ENCODE measurements at regions not wholly inside any gene's neighbourhood (a gene's known extent, or its start where the extent isn't known, plus 50 kb on each side); places are given as distances from the start of the nearest gene placed in this dataset.
"Not testable (repeated sequence)": the region's sequence is repeated elsewhere in the genome, so short reads cannot be mapped to it uniquely, and the experiment has no call there.

DNA sequence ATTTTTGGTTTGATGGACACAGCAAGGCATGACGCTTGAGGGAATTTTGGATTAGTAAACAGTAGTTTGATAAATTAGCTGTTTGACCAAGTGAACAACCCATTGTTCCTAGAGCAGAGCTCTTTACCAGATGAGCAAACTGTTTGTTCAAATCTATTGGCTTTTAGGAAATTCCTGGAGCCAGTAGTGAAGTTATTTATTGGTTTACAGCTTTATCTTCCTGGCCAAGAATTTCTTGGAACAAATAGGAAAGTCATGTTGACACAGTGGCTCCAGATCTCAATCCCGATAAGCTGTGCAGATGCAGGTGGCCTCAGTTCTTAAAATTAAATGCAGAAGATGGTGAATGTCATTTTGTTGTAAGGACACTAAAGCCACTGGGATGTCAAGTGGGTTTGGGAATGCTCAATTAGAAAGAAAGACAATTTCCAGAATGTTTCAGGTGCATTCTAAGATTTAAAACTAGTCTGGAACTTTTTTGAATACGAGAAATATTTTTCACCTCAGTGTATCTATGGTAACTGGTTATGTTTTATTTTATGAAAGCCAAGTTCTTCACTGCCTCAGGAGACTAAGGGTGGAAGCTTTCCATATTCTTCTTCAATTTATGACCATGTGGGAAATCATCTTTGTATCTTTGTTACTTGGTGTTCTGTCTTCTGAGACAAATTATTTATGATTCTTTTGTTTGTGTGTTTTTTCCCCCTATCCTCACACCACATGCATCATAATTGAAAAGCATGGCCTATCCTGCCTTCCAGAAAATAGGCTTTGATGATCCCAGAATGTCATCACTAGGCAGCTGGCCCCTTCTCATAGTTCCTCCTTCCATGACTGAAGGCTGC, 554.5 kb downstream of the STIM2 start:
- H3K27ac Mint-ChIP-seq: no peak overlapping the region
- no peak overlapping the region for H3K4me3 Mint-ChIP-seq
- H3K4me1 Mint-ChIP-seq (ENCODE audit: low read depth): no peaks in the 10 kb centered on the region
- CTCF ChIA-PET: no interaction called here
- no peaks in the 10 kb centered on the region for H3K27me3 Mint-ChIP-seq (ENCODE audit: low read depth)
- H3K36me3 Mint-ChIP-seq (ENCODE audit: low read depth): no peaks in the 10 kb centered on the region
- H3K9me3 Mint-ChIP-seq (ENCODE audit: insufficient read depth): no peaks in the 10 kb centered on the region
- DNase-seq (no peak), ATAC-seq (no peak)
- POLR2A ChIA-PET: no interaction called here

DNA sequence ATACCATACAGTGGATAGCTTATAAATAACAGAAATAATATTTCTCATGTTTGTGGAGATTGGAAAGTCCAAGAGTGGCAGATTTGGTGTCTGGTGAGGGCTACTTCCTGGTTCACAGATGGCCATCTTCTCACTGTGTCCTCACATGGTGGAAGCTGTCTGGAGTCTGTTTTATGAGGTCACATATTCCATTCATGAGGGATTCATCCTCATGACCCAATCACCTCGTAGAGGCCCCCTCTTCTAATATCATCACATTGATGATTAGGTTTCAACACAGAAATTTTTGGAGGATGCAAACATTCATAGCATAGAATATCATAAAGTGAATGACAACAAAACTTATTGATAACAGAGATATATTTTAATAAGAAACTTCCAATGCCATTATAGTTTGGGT, 568.0 kb downstream of the STIM2 start:
- Mint-ChIP-seq H3K4me3 (no peak overlapping the region), H3K4me1 (ENCODE audit: low read depth) (no peaks in the 10 kb centered on the region), H3K36me3 (ENCODE audit: low read depth) (no peaks in the 10 kb centered on the region), H3K27me3 (ENCODE audit: low read depth) (no peaks in the 10 kb centered on the region), H3K9me3 (ENCODE audit: insufficient read depth) (peaks cover 5% of the 10 kb centered on the region), H3K27ac (no peak overlapping the region)
- no peak for DNase-seq
- ATAC-seq: no peak
- ChIA-PET CTCF (no interaction called here), POLR2A (no interaction called here)

DNA sequence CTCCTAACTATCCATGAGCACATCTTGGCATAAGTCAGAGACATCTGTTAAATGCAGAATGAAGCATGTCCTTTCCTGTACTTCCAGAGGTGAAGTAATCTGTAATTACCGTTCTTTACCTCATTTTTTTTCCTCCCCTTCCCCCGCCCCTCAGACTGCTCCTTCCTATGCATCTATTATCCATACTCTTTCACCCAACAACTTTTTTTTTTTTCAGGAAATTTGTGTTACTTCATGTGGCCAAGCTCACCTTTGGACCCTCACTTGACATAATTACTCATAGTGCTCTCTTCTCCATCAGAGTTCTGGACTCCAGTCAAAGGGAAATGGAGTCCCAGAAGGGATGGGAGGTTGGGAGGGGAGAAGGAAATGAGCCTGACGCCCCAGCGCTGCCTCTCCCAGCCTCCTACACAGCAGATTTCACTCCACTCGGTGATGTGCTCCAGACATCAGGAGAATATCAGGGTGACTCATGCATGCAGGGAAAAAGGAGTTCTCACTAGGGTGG, 568.8 kb downstream of the STIM2 start:
- H3K36me3 Mint-ChIP-seq (ENCODE audit: low read depth): no peaks in the 10 kb centered on the region
- CTCF ChIA-PET: no interaction called here

DNA sequence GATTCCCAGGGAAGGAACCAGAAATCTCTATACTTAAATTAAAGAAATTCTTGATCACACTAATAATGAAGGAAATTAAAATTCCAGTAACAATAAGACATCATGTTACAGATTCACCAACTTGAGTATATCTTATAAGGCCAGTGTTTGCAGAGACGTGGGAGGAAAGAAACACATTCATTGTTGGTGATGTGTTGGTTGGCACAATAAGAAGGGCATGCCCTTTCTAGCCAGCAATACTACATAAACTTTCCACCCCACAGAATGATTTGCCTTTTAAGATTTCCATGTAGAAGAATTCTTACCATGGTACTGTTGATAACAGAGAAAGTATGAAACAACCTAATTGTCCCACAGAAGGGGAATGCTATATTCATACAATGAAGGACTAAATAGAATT, 581.5 kb downstream of the STIM2 start:
- no peaks in the 10 kb centered on the region for H3K4me1 Mint-ChIP-seq (ENCODE audit: low read depth)
- ATAC-seq (no peak), DNase-seq (no peak)
- H3K27ac Mint-ChIP-seq: no peak overlapping the region
- POLR2A ChIA-PET: no interaction called here
- H3K36me3 Mint-ChIP-seq (ENCODE audit: low read depth): no peaks in the 10 kb centered on the region
- no peak overlapping the region for H3K4me3 Mint-ChIP-seq
- H3K27me3 Mint-ChIP-seq (ENCODE audit: low read depth): no peaks in the 10 kb centered on the region
- CTCF ChIA-PET: no interaction called here
- H3K9me3 Mint-ChIP-seq (ENCODE audit: insufficient read depth): no peaks in the 10 kb centered on the region

More for the DNA sequence above, 568.8 kb downstream of the STIM2 start:
- Mint-ChIP-seq H3K27ac (no peak overlapping the region), H3K9me3 (ENCODE audit: insufficient read depth) (peaks cover 5% of the 10 kb centered on the region), H3K4me1 (ENCODE audit: low read depth) (no peaks in the 10 kb centered on the region), H3K27me3 (ENCODE audit: low read depth) (no peaks in the 10 kb centered on the region), H3K4me3 (no peak overlapping the region)
- no peak for ATAC-seq
- no peak for DNase-seq
- POLR2A ChIA-PET: no interaction called here

DNA sequence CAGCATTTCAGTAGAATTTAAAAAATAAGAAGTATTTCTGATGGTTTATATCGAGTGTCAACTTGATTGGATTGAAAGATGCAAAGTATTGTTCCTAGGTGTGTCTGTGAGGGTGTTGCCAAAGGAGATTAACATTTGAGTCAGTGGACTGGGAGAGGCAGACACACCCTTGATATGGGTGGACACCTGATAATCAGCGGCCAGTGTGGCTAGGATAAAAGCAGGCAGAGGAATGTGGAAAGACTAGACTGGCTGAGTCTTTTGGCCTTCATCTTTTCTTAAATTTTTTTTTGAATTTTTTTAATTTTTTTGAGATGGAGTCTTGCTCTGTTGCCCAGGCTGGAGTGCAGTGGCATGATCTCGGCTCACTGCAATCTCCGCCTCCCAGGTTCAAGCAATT, 582.0 kb downstream of the STIM2 start:
- H3K4me1 Mint-ChIP-seq (ENCODE audit: low read depth); H3K27ac Mint-ChIP-seq; H3K9me3 Mint-ChIP-seq (ENCODE audit: insufficient read depth); POLR2A ChIA-PET; CTCF ChIA-PET; H3K36me3 Mint-ChIP-seq (ENCODE audit: low read depth); H3K27me3 Mint-ChIP-seq (ENCODE audit: low read depth); DNase-seq; ATAC-seq; H3K4me3 Mint-ChIP-seq: not testable (repeated sequence)

DNA sequence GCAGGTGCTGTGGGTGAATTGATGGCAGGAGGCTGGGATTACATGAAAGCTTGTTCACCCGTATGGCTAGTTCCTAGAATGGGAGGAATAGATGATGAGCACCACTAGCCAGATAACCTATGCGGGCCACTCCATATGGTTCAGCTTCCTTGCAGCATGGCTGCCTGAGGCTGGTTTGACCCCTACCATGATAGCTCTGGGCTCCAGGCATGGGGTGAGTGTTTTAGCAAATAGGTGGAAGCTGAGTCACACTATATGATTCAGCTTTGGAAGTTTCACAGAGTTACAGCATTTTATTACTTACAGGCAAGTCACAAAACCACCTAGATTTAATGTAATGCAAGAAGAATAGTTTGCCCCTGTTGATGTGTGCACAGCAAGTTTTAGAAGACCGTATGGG, 603.2 kb downstream of the STIM2 start:
- Mint-ChIP-seq H3K27me3 (ENCODE audit: low read depth) (no peaks in the 10 kb centered on the region), H3K9me3 (ENCODE audit: insufficient read depth) (peaks cover 6% of the 10 kb centered on the region), H3K4me1 (ENCODE audit: low read depth) (no peaks in the 10 kb centered on the region), H3K27ac (no peak overlapping the region), H3K4me3 (no peak overlapping the region), H3K36me3 (ENCODE audit: low read depth) (no peaks in the 10 kb centered on the region)
- CTCF ChIA-PET: no interaction called here
- ATAC-seq (no peak), DNase-seq (no peak)
- POLR2A ChIA-PET: no interaction called here

DNA sequence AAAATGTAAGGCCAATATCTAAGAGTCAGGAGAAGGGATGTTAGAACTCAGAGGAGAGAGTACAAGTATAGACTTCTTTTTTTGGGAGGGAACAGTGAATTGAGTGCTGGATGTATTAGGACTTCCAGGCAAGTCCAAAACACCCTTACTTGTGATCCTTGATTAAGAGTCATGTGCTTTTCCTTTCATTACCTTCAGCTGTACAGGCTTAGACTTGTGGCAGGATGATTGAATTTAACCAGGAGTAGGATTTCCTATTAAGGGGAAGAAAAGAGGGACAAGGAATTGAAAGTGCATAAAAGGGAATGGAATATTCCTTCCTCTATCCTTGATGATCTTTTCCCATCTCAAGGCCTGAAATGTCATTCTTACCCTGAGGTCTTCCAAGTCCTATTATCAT, 606.7 kb downstream of the STIM2 start:
- Mint-ChIP-seq H3K36me3 (ENCODE audit: low read depth) (no peaks in the 10 kb centered on the region), H3K4me1 (ENCODE audit: low read depth) (no peaks in the 10 kb centered on the region), H3K9me3 (ENCODE audit: insufficient read depth) (peaks cover 6% of the 10 kb centered on the region), H3K27ac (no peak overlapping the region), H3K27me3 (ENCODE audit: low read depth) (no peaks in the 10 kb centered on the region), H3K4me3 (no peak overlapping the region)
- DNase-seq (no peak), ATAC-seq (no peak)
- ChIA-PET CTCF (no interaction called here), POLR2A (no interaction called here)

DNA sequence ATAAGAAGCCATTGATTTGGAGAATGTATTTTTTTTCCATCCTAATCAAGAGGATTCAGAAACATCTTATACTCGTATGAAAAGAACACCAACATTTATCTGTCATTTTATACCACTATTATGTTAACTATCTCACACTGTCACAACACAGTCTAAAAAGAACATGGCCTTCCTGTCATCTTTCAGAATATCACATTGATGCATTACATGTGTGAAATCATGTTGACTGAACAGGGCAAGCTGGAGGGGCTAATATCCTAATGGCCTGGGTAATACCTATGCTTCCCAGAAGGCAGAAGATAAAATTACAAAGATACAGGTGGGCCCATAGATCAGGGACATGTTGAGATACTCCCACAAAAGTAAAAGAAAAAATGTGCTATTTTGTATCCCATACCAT, 611.7 kb downstream of the STIM2 start:
- ChIA-PET POLR2A (no interaction called here), CTCF (no interaction called here)
- H3K9me3 Mint-ChIP-seq (ENCODE audit: insufficient read depth): no peaks in the 10 kb centered on the region
- no peak overlapping the region for H3K27ac Mint-ChIP-seq
- H3K36me3 Mint-ChIP-seq (ENCODE audit: low read depth): no peaks in the 10 kb centered on the region
- no peak overlapping the region for H3K4me3 Mint-ChIP-seq
- no peaks in the 10 kb centered on the region for H3K4me1 Mint-ChIP-seq (ENCODE audit: low read depth)
- ATAC-seq (no peak), DNase-seq (no peak)
- no peaks in the 10 kb centered on the region for H3K27me3 Mint-ChIP-seq (ENCODE audit: low read depth)

DNA sequence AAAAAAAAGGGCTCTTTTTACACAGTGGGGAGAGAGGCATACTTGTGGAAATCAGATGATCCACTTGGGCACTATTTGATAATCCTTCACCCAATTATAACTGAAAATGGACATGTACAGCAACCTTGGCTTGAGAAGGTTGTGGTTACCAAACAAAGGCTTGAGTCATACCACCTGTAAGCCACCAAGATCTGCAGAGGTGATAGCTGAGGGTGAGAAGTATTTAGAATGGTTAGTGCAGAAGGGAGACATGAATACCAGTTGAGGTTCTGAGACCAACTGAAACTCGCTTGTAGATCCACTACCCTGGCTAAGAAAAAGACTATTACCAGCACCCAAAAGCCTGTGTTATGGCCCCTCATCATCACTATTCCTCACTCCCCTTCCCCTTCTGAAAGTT, 614.0 kb downstream of the STIM2 start:
- Mint-ChIP-seq H3K4me3 (no peak overlapping the region), H3K27ac (no peak overlapping the region), H3K36me3 (ENCODE audit: low read depth) (no peaks in the 10 kb centered on the region), H3K9me3 (ENCODE audit: insufficient read depth) (no peaks in the 10 kb centered on the region), H3K27me3 (ENCODE audit: low read depth) (no peaks in the 10 kb centered on the region), H3K4me1 (ENCODE audit: low read depth) (no peaks in the 10 kb centered on the region)
- ATAC-seq (no peak), DNase-seq (no peak)
- POLR2A ChIA-PET: no interaction called here
- CTCF ChIA-PET: no interaction called here

DNA sequence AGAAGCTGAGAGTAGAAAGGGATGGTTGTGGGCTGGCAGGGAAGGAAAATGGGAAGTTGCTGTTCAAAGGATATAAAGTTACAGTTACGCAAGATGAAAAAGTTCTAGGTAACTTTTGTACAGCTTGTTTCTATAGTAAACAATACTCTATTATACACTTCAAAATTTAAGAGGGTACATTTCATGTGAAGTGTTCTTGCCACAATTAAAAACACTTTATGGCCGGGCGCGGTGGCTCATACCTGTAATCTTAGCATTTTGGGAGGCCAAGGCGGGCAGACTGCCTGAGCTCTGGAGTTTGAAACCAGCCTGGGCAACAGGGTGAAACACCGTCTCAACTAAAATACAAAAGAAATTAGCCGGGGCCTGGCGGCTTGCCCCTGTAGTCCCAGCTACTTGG, 623.6 kb downstream of the STIM2 start:
- ChIA-PET CTCF (no interaction called here), POLR2A (no interaction called here)
- H3K36me3 Mint-ChIP-seq (ENCODE audit: low read depth): no peaks in the 10 kb centered on the region
- H3K4me3 Mint-ChIP-seq: no peak overlapping the region
- no peaks in the 10 kb centered on the region for H3K9me3 Mint-ChIP-seq (ENCODE audit: insufficient read depth)
- H3K27ac Mint-ChIP-seq: no peak overlapping the region
- DNase-seq: no peak
- no peak for ATAC-seq
- no peaks in the 10 kb centered on the region for H3K4me1 Mint-ChIP-seq (ENCODE audit: low read depth)
- no peaks in the 10 kb centered on the region for H3K27me3 Mint-ChIP-seq (ENCODE audit: low read depth)

DNA sequence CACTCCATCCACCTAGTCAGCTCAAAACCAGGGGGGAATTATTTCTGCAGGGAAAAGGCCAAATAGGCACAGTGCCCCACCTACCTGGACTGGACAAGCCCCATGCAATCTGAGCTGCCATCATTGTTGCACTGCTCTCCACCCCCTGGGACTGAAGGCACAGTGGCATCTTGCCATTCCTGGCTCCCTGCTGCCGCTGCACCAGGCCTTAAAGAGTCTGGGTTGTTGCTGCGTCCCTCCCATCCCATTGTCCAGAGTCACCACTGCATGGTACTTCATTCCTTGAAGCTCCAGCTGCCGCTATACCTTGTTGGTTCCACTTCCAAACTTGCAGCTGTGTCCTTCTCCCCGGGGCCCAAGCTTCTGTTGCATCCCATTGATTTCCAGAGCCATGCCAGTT, 629.7 kb downstream of the STIM2 start:
- H3K36me3 Mint-ChIP-seq (ENCODE audit: low read depth): no peaks in the 10 kb centered on the region
- DNase-seq (no peak), ATAC-seq (no peak)
- ChIA-PET CTCF (no interaction called here), POLR2A (no interaction called here)
- no peaks in the 10 kb centered on the region for H3K4me1 Mint-ChIP-seq (ENCODE audit: low read depth)
- H3K9me3 Mint-ChIP-seq (ENCODE audit: insufficient read depth): no peaks in the 10 kb centered on the region
- no peaks in the 10 kb centered on the region for H3K27me3 Mint-ChIP-seq (ENCODE audit: low read depth)
- H3K4me3 Mint-ChIP-seq: no peak overlapping the region
- H3K27ac Mint-ChIP-seq: no peak overlapping the region

DNA sequence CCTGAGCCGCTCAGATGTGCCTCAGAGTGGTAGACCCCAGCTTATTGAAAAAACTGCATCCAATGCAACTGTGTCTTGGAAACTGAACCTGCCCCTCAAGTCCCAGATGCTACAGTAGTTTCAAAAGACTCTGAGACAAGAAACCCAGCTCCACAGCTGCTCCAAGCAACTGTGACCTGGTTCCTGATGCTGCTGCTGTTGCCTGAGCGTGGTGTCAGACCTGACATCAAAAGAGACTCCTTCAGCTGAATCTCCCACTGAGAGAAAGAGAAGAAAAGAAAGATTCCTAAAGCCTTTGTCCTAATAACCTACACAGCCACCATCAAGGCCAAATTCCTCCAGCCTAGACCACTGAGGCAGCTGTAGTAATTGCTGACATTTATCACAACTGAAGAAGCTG, 630.1 kb downstream of the STIM2 start:
- H3K9me3 Mint-ChIP-seq (ENCODE audit: insufficient read depth): no peaks in the 10 kb centered on the region
- ChIA-PET POLR2A (no interaction called here), CTCF (no interaction called here)
- no peak overlapping the region for H3K27ac Mint-ChIP-seq
- no peaks in the 10 kb centered on the region for H3K27me3 Mint-ChIP-seq (ENCODE audit: low read depth)
- no peak for ATAC-seq
- no peaks in the 10 kb centered on the region for H3K4me1 Mint-ChIP-seq (ENCODE audit: low read depth)
- no peak for DNase-seq
- no peak overlapping the region for H3K4me3 Mint-ChIP-seq
- H3K36me3 Mint-ChIP-seq (ENCODE audit: low read depth): no peaks in the 10 kb centered on the region

DNA sequence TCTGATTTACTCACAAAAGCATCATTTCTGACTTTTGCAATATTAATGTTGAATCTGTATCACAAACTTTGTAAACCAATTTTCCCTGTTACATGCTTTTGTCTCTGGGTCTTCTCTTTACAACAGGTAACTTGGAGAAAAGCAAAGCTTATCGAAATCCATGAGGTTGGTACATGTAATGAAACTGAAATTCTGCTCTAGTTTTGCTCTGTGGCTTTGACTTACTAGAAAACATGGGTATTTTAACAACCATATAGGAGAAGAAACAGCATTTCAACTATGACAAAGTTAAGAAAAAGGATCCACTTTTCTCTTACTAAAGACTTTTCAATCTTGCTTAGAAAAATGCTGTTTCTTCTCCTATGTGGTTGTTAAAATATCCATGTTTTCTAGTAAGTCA, 645.8 kb downstream of the STIM2 start:
- H3K4me3 Mint-ChIP-seq: no peak overlapping the region
- DNase-seq (no peak), ATAC-seq (no peak)
- no peak overlapping the region for H3K27ac Mint-ChIP-seq
- ChIA-PET POLR2A (no interaction called here), CTCF (no interaction called here)
- H3K36me3 Mint-ChIP-seq (ENCODE audit: low read depth): no peaks in the 10 kb centered on the region
- H3K27me3 Mint-ChIP-seq (ENCODE audit: low read depth): no peaks in the 10 kb centered on the region
- H3K9me3 Mint-ChIP-seq (ENCODE audit: insufficient read depth): no peaks in the 10 kb centered on the region
- H3K4me1 Mint-ChIP-seq (ENCODE audit: low read depth): no peaks in the 10 kb centered on the region

Data from activated CD8-positive, alpha-beta T cell treated with anti-CD3 and anti-CD28 coated beads, Interleukin-2, amount 10 ng/mL, durations not matched to agents 7 days and 5 days (primary cell).